ENCODE measurements at regions not wholly inside any gene's neighbourhood (a gene's known extent, or its start where the extent isn't known, plus 50 kb on each side); places are given as distances from the start of the nearest gene placed in this dataset.

DNA sequence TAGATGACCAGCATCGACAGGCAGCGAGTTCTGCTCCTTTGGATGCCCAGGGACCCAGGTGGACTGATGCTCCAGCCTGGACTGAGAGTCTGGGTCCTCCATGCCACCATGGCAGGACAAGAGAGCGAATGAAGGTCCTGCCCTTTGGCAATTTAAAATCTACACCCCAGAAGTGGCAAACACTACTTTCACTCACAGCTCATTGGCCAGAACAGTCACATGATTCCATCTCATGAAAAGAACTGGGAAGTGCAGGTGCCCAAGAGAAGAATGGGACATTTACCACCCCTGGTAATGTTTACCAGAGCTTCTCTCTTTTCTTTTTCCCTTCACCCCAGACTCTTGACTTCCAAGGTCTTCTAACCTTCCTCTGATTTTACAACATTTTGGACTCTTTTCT lies 87.8 kb upstream of the SLCO3A1 start:
- DNase-seq: no peak
- H3K4me3 ChIP-seq: no peak overlapping the region
- TF ChIP-seq, protein P1, sequence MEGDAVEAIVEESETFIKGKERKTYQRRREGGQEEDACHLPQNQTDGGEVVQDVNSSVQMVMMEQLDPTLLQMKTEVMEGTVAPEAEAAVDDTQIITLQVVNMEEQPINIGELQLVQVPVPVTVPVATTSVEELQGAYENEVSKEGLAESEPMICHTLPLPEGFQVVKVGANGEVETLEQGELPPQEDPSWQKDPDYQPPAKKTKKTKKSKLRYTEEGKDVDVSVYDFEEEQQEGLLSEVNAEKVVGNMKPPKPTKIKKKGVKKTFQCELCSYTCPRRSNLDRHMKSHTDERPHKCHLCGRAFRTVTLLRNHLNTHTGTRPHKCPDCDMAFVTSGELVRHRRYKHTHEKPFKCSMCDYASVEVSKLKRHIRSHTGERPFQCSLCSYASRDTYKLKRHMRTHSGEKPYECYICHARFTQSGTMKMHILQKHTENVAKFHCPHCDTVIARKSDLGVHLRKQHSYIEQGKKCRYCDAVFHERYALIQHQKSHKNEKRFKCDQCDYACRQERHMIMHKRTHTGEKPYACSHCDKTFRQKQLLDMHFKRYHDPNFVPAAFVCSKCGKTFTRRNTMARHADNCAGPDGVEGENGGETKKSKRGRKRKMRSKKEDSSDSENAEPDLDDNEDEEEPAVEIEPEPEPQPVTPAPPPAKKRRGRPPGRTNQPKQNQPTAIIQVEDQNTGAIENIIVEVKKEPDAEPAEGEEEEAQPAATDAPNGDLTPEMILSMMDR (IDR thresholded peaks at IDR 0.05): no peak
- no peak for TF ChIP-seq POLR2A (IDR thresholded peaks at IDR 0.05)
- WGBS, 2 donors: 95 to 100% methylated on average over 1 to 3 of the region's 3 CpGs
- H3K36me3 ChIP-seq: no peaks in the 10 kb centered on the region
- H3K4me1 ChIP-seq: no peaks in the 10 kb centered on the region
- H3K27me3 ChIP-seq: peaks cover 0 to 10% (median 0%) of the 10 kb centered on the region in 4 donors
- H3K27ac ChIP-seq: no peak overlapping the region
- intact Hi-C loops (cut with DNase I): no loop called here
- no peaks in the 10 kb centered on the region for H3K9me3 ChIP-seq

DNA sequence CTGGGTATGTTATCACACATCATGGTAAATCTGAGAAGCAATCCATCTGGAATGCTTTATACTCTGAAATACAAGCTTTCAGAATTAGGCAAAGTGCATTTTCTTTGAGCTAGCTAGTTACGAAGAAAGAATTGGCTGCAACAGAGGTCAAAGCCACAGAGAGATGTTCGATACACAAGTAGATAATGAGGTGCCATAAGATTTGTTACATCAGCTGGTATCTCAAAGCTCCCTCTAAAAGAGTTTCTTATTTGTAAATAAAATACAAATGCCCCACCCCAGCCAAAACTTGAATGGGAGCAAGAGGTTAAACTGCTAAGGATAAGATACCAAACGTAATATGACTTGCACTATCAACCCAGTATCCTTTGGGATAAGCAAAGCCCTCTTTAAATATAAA lies 84.0 kb upstream of the SLCO3A1 start:
- no peak overlapping the region for H3K27ac ChIP-seq
- no peak for TF ChIP-seq POLR2A (IDR thresholded peaks at IDR 0.05)
- TF ChIP-seq, protein P1 (IDR thresholded peaks at IDR 0.05): no peak

DNA sequence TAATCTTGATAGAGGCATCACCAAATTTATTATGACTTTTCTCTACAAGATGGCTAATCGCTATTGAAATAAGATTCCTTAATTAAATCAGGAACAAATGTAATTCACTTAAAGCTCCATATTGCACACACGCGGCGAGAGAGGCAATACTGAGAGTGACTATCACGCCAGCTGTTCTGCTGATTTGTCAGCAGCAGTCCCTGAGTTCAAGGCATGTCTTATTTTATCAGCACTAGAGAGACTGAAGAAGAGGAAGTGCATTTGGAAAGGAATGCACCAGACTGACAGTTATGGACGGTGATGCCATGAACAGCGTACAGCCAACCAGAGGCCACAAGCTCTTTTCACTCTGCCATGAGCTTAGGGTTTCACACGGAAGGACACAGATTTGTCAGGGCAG lies 83.6 kb upstream of the SLCO3A1 start:
- Histone ChIP-seq H3K4me3 (no peak overlapping the region), H3K36me3 (no peaks in the 10 kb centered on the region), H3K4me1 (no peaks in the 10 kb centered on the region), H3K9me3 (no peaks in the 10 kb centered on the region), H3K27me3 (no peaks in the 10 kb centered on the region), H3K27ac (no peak overlapping the region)
- TF ChIP-seq, protein P1 (IDR thresholded peaks at IDR 0.05): no peak
- no peak for TF ChIP-seq POLR2A (IDR thresholded peaks at IDR 0.05)
- no peak for DNase-seq
- 59 to 71% methylated on average over 8 of the region's 8 CpGs for WGBS, 2 donors
- intact Hi-C loops (cut with DNase I): no loop called here

More for the DNA sequence above, 84.0 kb upstream of the SLCO3A1 start:
- Histone ChIP-seq H3K9me3 (no peaks in the 10 kb centered on the region), H3K36me3 (no peaks in the 10 kb centered on the region), H3K27me3 (no peaks in the 10 kb centered on the region), H3K4me1 (no peaks in the 10 kb centered on the region), H3K4me3 (no peak overlapping the region)
- DNase-seq: no peak
- 57 to 66% methylated on average over 3 of the region's 3 CpGs for WGBS, 2 donors
- intact Hi-C loops (cut with DNase I): no loop called here

DNA sequence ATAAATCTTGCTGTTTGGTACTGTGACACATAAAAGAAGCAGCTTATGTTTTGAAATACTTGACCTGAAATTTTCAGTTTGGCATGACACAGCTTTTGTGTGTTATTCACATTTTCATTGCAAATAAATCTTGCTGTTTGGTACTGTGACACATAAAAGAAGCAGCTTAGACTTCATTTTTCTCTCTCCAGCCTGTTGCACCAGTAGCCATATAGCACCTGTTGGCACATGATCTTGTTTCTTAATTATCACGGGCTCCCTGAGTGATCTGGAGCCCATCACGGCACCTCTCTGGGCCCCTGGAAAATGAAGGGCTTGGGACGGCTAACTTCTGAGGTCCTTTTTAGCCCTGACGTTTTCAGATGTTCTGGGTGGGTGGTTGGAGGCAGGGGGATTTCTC lies 77.4 kb upstream of the SLCO3A1 start:
- no peaks in the 10 kb centered on the region for H3K36me3 ChIP-seq
- no peak overlapping the region for H3K4me3 ChIP-seq
- DNase-seq: no peak
- H3K27ac ChIP-seq: peak overlapping the region in 2 of 4 donors; percentile 63 to 64
- H3K4me1 ChIP-seq: peaks cover 0 to 30% (median 0%) of the 10 kb centered on the region in 3 donors
- peaks cover 0 to 9% (median 0%) of the 10 kb centered on the region in 4 donors for H3K27me3 ChIP-seq
- no peaks in the 10 kb centered on the region for H3K9me3 ChIP-seq
- WGBS, 2 donors: 27 to 49% methylated on average over 4 of the region's 4 CpGs
- TF ChIP-seq, protein P1 (IDR thresholded peaks at IDR 0.05): no peak
- TF ChIP-seq POLR2A (IDR thresholded peaks at IDR 0.05): no peak
- intact Hi-C loops (cut with DNase I): no loop called here

DNA sequence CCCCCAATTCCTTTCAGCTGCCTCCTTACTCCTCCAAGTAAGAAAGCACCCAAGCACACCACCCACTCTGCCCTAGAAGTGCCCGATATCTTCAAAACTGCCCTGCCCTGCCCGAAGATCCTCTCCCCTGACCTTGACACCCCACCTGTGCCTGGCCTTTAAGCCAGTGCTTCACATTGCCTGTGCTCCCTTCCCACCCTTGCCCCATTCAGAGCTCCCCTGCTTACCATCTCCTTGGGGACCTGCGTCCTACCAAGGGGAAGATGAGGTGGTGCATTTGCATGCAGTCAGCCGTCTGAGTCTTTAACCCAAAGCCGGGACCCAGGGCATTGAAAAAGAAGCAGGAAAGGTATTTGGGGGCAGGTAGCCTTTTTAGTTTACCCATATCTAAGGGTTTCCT lies 73.5 kb upstream of the SLCO3A1 start:
- H3K4me1 ChIP-seq: peaks cover 0 to 48% (median 0%) of the 10 kb centered on the region in 3 donors
- H3K27ac ChIP-seq: no peak overlapping the region
- H3K9me3 ChIP-seq: no peaks in the 10 kb centered on the region
- intact Hi-C loops (cut with DNase I): no loop called here
- DNase-seq: no peak
- H3K4me3 ChIP-seq: no peak overlapping the region
- TF ChIP-seq, protein P1 (IDR thresholded peaks at IDR 0.05): no peak
- TF ChIP-seq POLR2A (IDR thresholded peaks at IDR 0.05): no peak
- WGBS, 2 donors: 86 to 88% methylated on average over 4 to 5 of the region's 5 CpGs
- no peaks in the 10 kb centered on the region for H3K36me3 ChIP-seq
- peaks cover 0 to 9% (median 0%) of the 10 kb centered on the region in 4 donors for H3K27me3 ChIP-seq
